ENCODE measurements at regions not wholly inside any gene's neighbourhood (a gene's known extent, or its start where the extent isn't known, plus 50 kb on each side); places are given as distances from the start of the nearest gene placed in this dataset.

DNA sequence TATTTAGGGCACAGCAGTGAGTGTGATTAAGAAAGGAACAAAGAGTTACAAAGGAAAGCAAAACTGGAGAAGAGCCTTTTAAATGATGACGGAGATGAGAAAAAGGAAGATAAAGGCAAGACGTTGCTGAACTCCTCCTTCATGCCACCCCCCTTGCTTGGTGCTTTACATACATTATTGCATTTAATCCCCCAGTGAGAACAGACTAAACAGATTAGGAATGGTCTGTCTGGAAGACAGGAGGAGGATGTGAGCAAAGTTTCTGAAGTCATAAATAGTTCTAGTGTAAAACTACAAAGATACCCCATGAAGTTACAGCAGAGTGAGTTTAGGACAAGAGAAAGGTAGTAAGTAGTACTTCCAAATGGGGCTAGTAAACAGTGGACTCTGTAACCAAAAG lies 113.5 kb downstream of the PLCE1 start:
- no peak for DNase-seq (ENCODE audit: low spot score in 2 of 2)
- Histone ChIP-seq H3K9me3 (no peaks in the 10 kb centered on the region), H3K27me3 (no peaks in the 10 kb centered on the region), H3K4me3 (no peak overlapping the region), H3K27ac (no peak overlapping the region), H3K36me3 (no peaks in the 10 kb centered on the region), H3K4me1 (peaks cover 0 to 48% (median 12%) of the 10 kb centered on the region in 4 donors)
- 41 to 57% methylated on average over 2 of the region's 2 CpGs for WGBS, 2 donors
- TF ChIP-seq, protein P1, sequence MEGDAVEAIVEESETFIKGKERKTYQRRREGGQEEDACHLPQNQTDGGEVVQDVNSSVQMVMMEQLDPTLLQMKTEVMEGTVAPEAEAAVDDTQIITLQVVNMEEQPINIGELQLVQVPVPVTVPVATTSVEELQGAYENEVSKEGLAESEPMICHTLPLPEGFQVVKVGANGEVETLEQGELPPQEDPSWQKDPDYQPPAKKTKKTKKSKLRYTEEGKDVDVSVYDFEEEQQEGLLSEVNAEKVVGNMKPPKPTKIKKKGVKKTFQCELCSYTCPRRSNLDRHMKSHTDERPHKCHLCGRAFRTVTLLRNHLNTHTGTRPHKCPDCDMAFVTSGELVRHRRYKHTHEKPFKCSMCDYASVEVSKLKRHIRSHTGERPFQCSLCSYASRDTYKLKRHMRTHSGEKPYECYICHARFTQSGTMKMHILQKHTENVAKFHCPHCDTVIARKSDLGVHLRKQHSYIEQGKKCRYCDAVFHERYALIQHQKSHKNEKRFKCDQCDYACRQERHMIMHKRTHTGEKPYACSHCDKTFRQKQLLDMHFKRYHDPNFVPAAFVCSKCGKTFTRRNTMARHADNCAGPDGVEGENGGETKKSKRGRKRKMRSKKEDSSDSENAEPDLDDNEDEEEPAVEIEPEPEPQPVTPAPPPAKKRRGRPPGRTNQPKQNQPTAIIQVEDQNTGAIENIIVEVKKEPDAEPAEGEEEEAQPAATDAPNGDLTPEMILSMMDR (IDR thresholded peaks at IDR 0.05): no peak
- TF ChIP-seq EP300 (IDR thresholded peaks at IDR 0.05) (no peak), POLR2A (IDR thresholded peaks at IDR 0.05) (no peak)

DNA sequence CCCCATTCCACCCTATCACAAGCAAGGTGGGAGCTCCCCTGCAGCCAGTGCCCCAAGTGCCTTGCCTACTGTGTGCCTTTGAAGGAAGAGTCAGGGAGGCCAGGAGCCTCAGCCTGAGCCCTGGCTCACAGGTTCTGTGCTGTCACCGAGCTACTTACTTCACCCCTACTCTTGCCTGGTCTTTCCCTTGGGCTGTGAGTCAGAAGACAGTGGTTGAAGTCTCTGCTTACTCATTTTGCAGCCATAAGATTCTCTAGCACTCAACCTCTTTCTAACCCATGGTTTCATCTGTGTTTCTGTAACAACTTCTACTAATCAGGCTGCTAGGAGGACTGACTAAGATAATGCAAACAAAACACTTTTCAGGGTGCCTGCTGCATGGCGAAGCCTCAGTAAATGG lies 114.5 kb downstream of the PLCE1 start:
- Histone ChIP-seq H3K4me3 (no peak overlapping the region), H3K9me3 (no peaks in the 10 kb centered on the region), H3K4me1 (peaks cover 0 to 48% (median 12%) of the 10 kb centered on the region in 4 donors), H3K27ac (no peak overlapping the region), H3K27me3 (no peaks in the 10 kb centered on the region), H3K36me3 (no peaks in the 10 kb centered on the region)
- TF ChIP-seq, protein P1 (IDR thresholded peaks at IDR 0.05): no peak
- TF ChIP-seq EP300 (IDR thresholded peaks at IDR 0.05) (no peak), POLR2A (IDR thresholded peaks at IDR 0.05) (no peak)
- WGBS, 2 donors: 88 to 96% methylated on average over 2 of the region's 2 CpGs
- no peak for DNase-seq (ENCODE audit: low spot score in 2 of 2)

DNA sequence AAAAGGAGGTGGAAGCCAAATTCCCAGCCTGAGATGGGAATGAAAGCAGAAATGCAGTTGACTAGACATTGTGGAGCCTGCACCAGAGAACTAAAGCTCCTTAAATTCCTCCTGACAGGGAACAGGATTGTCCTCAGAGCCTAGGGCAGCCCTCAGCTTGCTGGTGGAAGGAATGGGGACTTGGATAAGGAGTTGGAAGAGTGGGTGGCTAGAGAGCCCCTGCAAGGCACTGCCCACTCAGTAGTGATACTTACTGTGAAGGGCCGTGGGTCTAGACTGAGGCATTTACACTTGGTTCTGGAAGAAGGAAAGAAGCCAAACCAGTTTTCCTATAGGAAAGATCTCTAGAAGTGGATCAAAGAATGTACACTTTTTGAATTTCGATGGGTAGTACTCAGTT lies 117.6 kb downstream of the PLCE1 start:
- TF ChIP-seq POLR2A (IDR thresholded peaks at IDR 0.05) (no peak), EP300 (IDR thresholded peaks at IDR 0.05) (no peak)
- TF ChIP-seq, protein P1 (IDR thresholded peaks at IDR 0.05): no peak
- Histone ChIP-seq H3K27me3 (no peaks in the 10 kb centered on the region), H3K36me3 (no peaks in the 10 kb centered on the region), H3K27ac (no peak overlapping the region), H3K4me3 (no peak overlapping the region), H3K9me3 (no peaks in the 10 kb centered on the region), H3K4me1 (peaks cover 0 to 39% (median 8%) of the 10 kb centered on the region in 4 donors)
- DNase-seq (ENCODE audit: low spot score in 2 of 2): no peak
- WGBS, 2 donors: 44 to 67% methylated on average over 2 of the region's 2 CpGs

DNA sequence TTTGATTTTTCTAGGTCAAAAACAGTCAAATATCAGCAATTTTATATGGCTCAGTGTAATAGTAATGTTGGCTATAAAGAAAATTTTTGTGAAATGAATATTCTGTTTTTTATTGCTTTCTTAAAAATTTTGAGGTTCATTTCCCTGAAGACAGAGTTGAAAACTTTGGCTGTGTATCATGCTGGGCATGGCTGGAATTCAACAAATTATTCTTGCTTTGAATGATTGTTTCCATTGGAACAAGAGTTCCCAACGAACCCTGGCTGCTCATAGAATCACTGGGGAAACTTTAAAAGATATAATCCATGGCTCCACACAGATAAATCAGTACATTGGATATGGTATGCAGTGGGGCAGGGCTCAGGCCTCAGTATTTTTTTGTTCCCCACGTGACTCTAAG lies 118.6 kb downstream of the PLCE1 start:
- Histone ChIP-seq H3K27me3 (no peaks in the 10 kb centered on the region), H3K9me3 (no peaks in the 10 kb centered on the region), H3K36me3 (no peaks in the 10 kb centered on the region), H3K4me1 (peaks cover 0 to 43% (median 8%) of the 10 kb centered on the region in 4 donors), H3K4me3 (no peak overlapping the region), H3K27ac (no peak overlapping the region)
- WGBS, 2 donors: 30 to 38% methylated on average over 2 of the region's 2 CpGs
- no peak for DNase-seq (ENCODE audit: low spot score in 2 of 2)
- TF ChIP-seq, protein P1 (IDR thresholded peaks at IDR 0.05): no peak
- TF ChIP-seq POLR2A (IDR thresholded peaks at IDR 0.05): no peak

- 89 to 94% methylated on average over 4 of the region's 4 CpGs for WGBS, 2 donors
- DNase-seq (ENCODE audit: low spot score in 2 of 2): no peak
- no peaks in the 10 kb centered on the region for H3K36me3 ChIP-seq
- H3K9me3 ChIP-seq: no peaks in the 10 kb centered on the region
- H3K27me3 ChIP-seq: no peaks in the 10 kb centered on the region
- no peak overlapping the region for H3K4me3 ChIP-seq
- H3K27ac ChIP-seq: no peak overlapping the region
- H3K4me1 ChIP-seq: peaks cover 0 to 33% (median 2%) of the 10 kb centered on the region in 4 donors
- no peak for TF ChIP-seq EP300 (IDR thresholded peaks at IDR 0.05)
- TF ChIP-seq, protein P1 (IDR thresholded peaks at IDR 0.05): no peak
- TF ChIP-seq POLR2A (IDR thresholded peaks at IDR 0.05): no peak
These were observed 122.0 kb downstream of the PLCE1 start for GRCh38 chr10:94115725-94116124.
